H9 (cell line): ENCODE measurements at regions not wholly inside any gene's neighbourhood (a gene's known extent, or its start where the extent isn't known, plus 50 kb on each side); places are given as distances from the start of the nearest gene placed in this dataset.
A peak's percentile ranks its signal among the peaks of the same experiment; 100 is the strongest.

ENCODE experiments used
- DNase-seq: peaks from one replicate; pipeline ENCODE4 v3.0.0-alpha.2; 2017
- H2AFZ ChIP-seq: one replicate; pipeline ENCODE4 v1.6.1; 2013; ENCODE audit warnings: mild to moderate bottlenecking, low read length, control low read depth, moderate library complexity
- H2AK5ac ChIP-seq: 2 replicates; pipeline ENCODE4 v1.6.1; 2013; ENCODE audit warnings: low read length, control low read depth, mixed read lengths; ENCODE audit not compliant: insufficient read length
- H2BK120ac ChIP-seq: one replicate; pipeline ENCODE4 v1.6.1; 2013; ENCODE audit warnings: low read depth, mild to moderate bottlenecking, low read length, control low read depth, inconsistent platforms; ENCODE audit not compliant: poor library complexity, severe bottlenecking
- H2BK12ac ChIP-seq: 2 replicates; pipeline ENCODE4 v1.6.1; 2013; ENCODE audit warnings: low read length, control low read depth, mixed read lengths, low read depth; ENCODE audit not compliant: insufficient read length
- H2BK15ac ChIP-seq: 2 replicates; pipeline ENCODE4 v1.6.1; 2013; ENCODE audit warnings: low read depth, low read length, control low read depth
- H2BK20ac ChIP-seq: one replicate; pipeline ENCODE4 v1.6.1; 2013; ENCODE audit warnings: low read depth, mild to moderate bottlenecking, low read length, control low read depth, inconsistent platforms; ENCODE audit not compliant: poor library complexity, severe bottlenecking
- H2BK5ac ChIP-seq: 2 replicates; pipeline ENCODE4 v1.6.1; 2013; ENCODE audit warnings: low read length, control low read depth, mixed read lengths; ENCODE audit not compliant: insufficient read length
- H3K14ac ChIP-seq: 2 replicates; pipeline ENCODE4 v1.6.1; 2013; ENCODE audit warnings: low read length, control low read depth; ENCODE audit not compliant: insufficient read depth
- H3K18ac ChIP-seq: 2 replicates; pipeline ENCODE4 v1.6.1; 2013; ENCODE audit warnings: low read depth, mild to moderate bottlenecking, mixed read lengths, low read length, control low read depth; ENCODE audit not compliant: insufficient read length
- H3K23ac ChIP-seq: 2 replicates; pipeline ENCODE4 v1.6.1; 2013; ENCODE audit warnings: low read length, control low read depth, mixed read lengths, low read depth; ENCODE audit not compliant: insufficient read length
- H3K23me2 ChIP-seq: 2 replicates; pipeline ENCODE4 v1.6.1; 2013; ENCODE audit warnings: low read depth, mild to moderate bottlenecking, mixed read lengths, low read length, control low read depth; ENCODE audit not compliant: insufficient read length, poor library complexity, severe bottlenecking
- H3K27ac ChIP-seq: 2 replicates; pipeline ENCODE4 v1.5.1; 2013; ENCODE audit warnings: low read length, control low read depth, mixed read lengths, low read depth; ENCODE audit not compliant: insufficient read length
- H3K27me3 ChIP-seq: 2 replicates; pipeline ENCODE4 v1.6.1; 2013; ENCODE audit warnings: low read length, control low read depth, inconsistent platforms; ENCODE audit not compliant: insufficient read depth
- H3K4ac ChIP-seq: 2 replicates; pipeline ENCODE4 v1.6.1; 2013; ENCODE audit warnings: low read depth, mild to moderate bottlenecking, control low read depth, inconsistent platforms, low read length, moderate library complexity
- H3K4me1 ChIP-seq: 2 replicates; pipeline ENCODE4 v1.6.1; 2013; ENCODE audit warnings: low read length, control low read depth, inconsistent platforms; ENCODE audit not compliant: insufficient read depth
- H3K4me2 ChIP-seq: 2 replicates; pipeline ENCODE4 v1.6.1; 2013; ENCODE audit warnings: low read length, control low read depth, mixed read lengths; ENCODE audit not compliant: insufficient read length, insufficient read depth
- H3K56ac ChIP-seq: 2 replicates; pipeline ENCODE4 v1.6.1; 2013; ENCODE audit warnings: low read depth, mild to moderate bottlenecking, mixed read lengths, low read length, control low read depth; ENCODE audit not compliant: insufficient read length
- H3K79me1 ChIP-seq: 2 replicates; pipeline ENCODE4 v1.6.1; 2013; ENCODE audit warnings: low read depth, mild to moderate bottlenecking, moderate library complexity, low read length, control low read depth, inconsistent platforms; ENCODE audit not compliant: insufficient read depth, poor library complexity, severe bottlenecking
- H3K79me2 ChIP-seq: 2 replicates; pipeline ENCODE4 v1.6.1; 2013; ENCODE audit warnings: low read length, control low read depth, inconsistent platforms; ENCODE audit not compliant: insufficient read depth
- H3K9ac ChIP-seq: 2 replicates; pipeline ENCODE4 v1.6.1; 2013; ENCODE audit warnings: low read length, control low read depth, mixed read lengths; ENCODE audit not compliant: insufficient read length; ENCODE audit errors: extremely low read depth
- H3K9me3 ChIP-seq: one replicate; pipeline ENCODE4 v1.6.1; 2013; ENCODE audit warnings: low read depth, low read length, inconsistent platforms; ENCODE audit not compliant: control insufficient read depth
- H3T11ph ChIP-seq: one replicate; pipeline ENCODE4 v1.6.1; 2013; ENCODE audit warnings: mild to moderate bottlenecking, low read length, control low read depth, inconsistent platforms
- H4K20me1 ChIP-seq: one replicate; pipeline ENCODE4 v1.6.1; 2013; ENCODE audit not compliant: control insufficient read depth, insufficient read length, insufficient read depth
- H4K5ac ChIP-seq: 2 replicates; pipeline ENCODE4 v1.6.1; 2013; ENCODE audit warnings: low read depth, mild to moderate bottlenecking, mixed read lengths, low read length, control low read depth; ENCODE audit not compliant: insufficient read length
- H4K8ac ChIP-seq: replicated peaks from 2 replicates; pipeline ENCODE4 v1.6.1; 2013; ENCODE audit warnings: low read length, control low read depth, mixed read lengths, low read depth; ENCODE audit not compliant: insufficient read length
- H4K91ac ChIP-seq: 2 replicates; pipeline ENCODE4 v1.6.1; 2013; ENCODE audit warnings: low read depth, mild to moderate bottlenecking, moderate library complexity, mixed read lengths, low read length, control low read depth; ENCODE audit not compliant: insufficient read length
- H3K27ac Mint-ChIP-seq, 3 experiments: 2 replicates in 2 of 3; 3 replicates in 1 of 3; pipeline ENCODE4 v1.8.0; 2020 to 2021; ENCODE audit warnings: mixed read lengths in 3 of 3, mild to moderate bottlenecking in 1 of 3, moderate library complexity in 1 of 3
- H3K27me3 Mint-ChIP-seq: 2 replicates; pipeline ENCODE4 v1.8.0; 2021; ENCODE audit warnings: low read depth, mild to moderate bottlenecking, moderate library complexity, mixed read lengths
- H3K36me3 Mint-ChIP-seq, 3 experiments: 2 replicates in 2 of 3; 3 replicates in 1 of 3; pipeline ENCODE4 v1.8.0; 2020 to 2021; ENCODE audit warnings: low read depth in 3 of 3, mixed read lengths in 3 of 3; ENCODE audit not compliant: insufficient read depth in 1 of 3
- H3K4me1 Mint-ChIP-seq, 2 experiments: 2 replicates each; pipeline ENCODE4 v1.8.0; 2020; ENCODE audit warnings: mixed read lengths in 2 of 2
- H3K4me3 Mint-ChIP-seq, 2 experiments: 2 replicates in 1 of 2; 3 replicates in 1 of 2; pipeline ENCODE4 v1.8.0; 2020 to 2021; ENCODE audit warnings: mild to moderate bottlenecking in 2 of 2, mixed read lengths in 2 of 2, moderate library complexity in 1 of 2
- H3K9me3 Mint-ChIP-seq, 2 experiments: 2 replicates in 1 of 2; 3 replicates in 1 of 2; pipeline ENCODE4 v1.8.0; 2020; ENCODE audit warnings: mild to moderate bottlenecking in 2 of 2, mixed read lengths in 2 of 2, moderate library complexity in 1 of 2
- CTCF ChIP-seq: fragments of 200-600 bp; sonication (generic); conservative IDR thresholded peaks from 3 replicates; pipeline ENCODE4 v1.8.0; 2021; ENCODE audit warnings: antibody characterized with exemption, mild to moderate bottlenecking
- WGBS: extraction: QIAGEN DNeasy Blood & Tissue Kit; methylation state at CpG from one replicate; pipeline ENCODE4 v1.1.7; 2013; ENCODE audit warnings: missing lambda C conversion rate, low lambda C conversion rate, mixed read lengths; ENCODE audit not compliant: insufficient read length; ENCODE audit errors: extremely low coverage; 5-methylcytosine and 5-hydroxymethylcytosine counted together

- Histone ChIP-seq H4K8ac (no peak overlapping the region), H3K27ac (no peak overlapping the region), H3K79me2 (no peaks in the 10 kb centered on the region), H4K91ac (no peak overlapping the region), H3K14ac (no peak overlapping the region), H2AFZ (peak overlapping the region; percentile 2), H3K23ac (no peak overlapping the region), H3K4me2 (no peak overlapping the region), H3K23me2 (no peaks in the 10 kb centered on the region), H2AK5ac (no peak overlapping the region), H3K4ac (no peak overlapping the region), H2BK15ac (no peak overlapping the region), H3K4me1 (no peaks in the 10 kb centered on the region), H2BK120ac (no peak overlapping the region), H4K5ac (no peak overlapping the region), H3K9me3 (no peaks in the 10 kb centered on the region), H3T11ph (no peak overlapping the region), H2BK5ac (no peak overlapping the region), H3K9ac (no peak overlapping the region), H2BK20ac (no peak overlapping the region), H3K18ac (no peak overlapping the region), H4K20me1 (no peaks in the 10 kb centered on the region), H3K79me1 (no peaks in the 10 kb centered on the region), H3K56ac (no peak overlapping the region), H3K27me3 (no peaks in the 10 kb centered on the region), H2BK12ac (no peak overlapping the region)
- DNase-seq = no peak
- Mint-ChIP-seq H3K4me3 (no peak overlapping the region), H3K9me3 (peaks cover 2 to 6% of the 10 kb centered on the region in 2 experiments; a peak in 4 of 5 replicates), H3K36me3 (peaks cover 0 to 12% (median 0%) of the 10 kb centered on the region in 3 experiments; a peak in 3 of 7 replicates), H3K27me3 (no peaks in the 10 kb centered on the region; the same call in 1 of the 2 replicates), H3K4me1 (peaks cover 0 to 7% of the 10 kb centered on the region in 2 experiments; a peak in 1 of 4 replicates), H3K27ac (no peak overlapping the region)
- WGBS = no CpG with 5 or more reads among the region's 10 CpGs
- no peak for TF ChIP-seq CTCF
These were observed 1166.6 kb upstream of the ADGRL2 start for GRCh38 chr1:80633947-80634706.
